ENCODE measurements at regions not wholly inside any gene's neighbourhood (a gene's known extent, or its start where the extent isn't known, plus 50 kb on each side); places are given as distances from the start of the nearest gene placed in this dataset.

DNA sequence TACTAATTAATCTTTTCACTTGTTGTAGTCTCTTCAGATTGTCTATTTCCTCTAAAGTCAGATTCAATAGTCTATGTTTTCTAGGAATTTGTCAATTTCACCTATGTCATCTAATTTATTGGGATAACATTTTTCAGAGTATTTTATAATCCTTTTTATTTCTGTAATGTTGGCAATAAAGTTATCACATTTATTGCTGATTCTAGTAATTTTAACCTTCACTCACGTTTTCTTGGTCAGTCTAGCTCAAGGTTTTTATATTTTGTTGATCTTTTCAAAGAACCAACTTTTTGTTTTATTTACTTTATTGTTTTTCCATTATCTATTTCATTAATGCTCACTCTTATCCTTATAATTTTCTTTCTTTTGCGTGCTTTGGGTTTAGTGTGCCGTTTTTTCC, 97.9 kb upstream of the GNG12 start:
- TF ChIP-seq EZH2 (IDR thresholded peaks at IDR 0.05; ENCODE audit: insufficient read depth, poor library complexity, severe bottlenecking) (no peak), EZH2phosphoT487 (IDR thresholded peaks at IDR 0.05; ENCODE audit: insufficient read depth, low read depth) (no peak)
